Choroid plexus epithelial cell (primary cell): ENCODE measurements at regions not wholly inside any gene's neighbourhood (a gene's known extent, or its start where the extent isn't known, plus 50 kb on each side); places are given as distances from the start of the nearest gene placed in this dataset.

Experiments used
- DNase-seq: peaks from one replicate; pipeline ENCODE4 v3.0.0-alpha.2; 2010; ENCODE audit warnings: low read depth
- H3K4me3 ChIP-seq: 2 replicates; pipeline ENCODE4 v1.5.1; 2011; ENCODE audit warnings: low read depth, mild to moderate bottlenecking, control low read depth, low read length, moderate library complexity
- TF ChIP-seq, protein P1 (sequence below): conservative IDR thresholded peaks from 2 replicates; pipeline ENCODE4 v1.5.1; 2011; ENCODE audit warnings: low read depth, mild to moderate bottlenecking, control low read depth, inconsistent platforms, low read length, moderate library complexity

DNA sequence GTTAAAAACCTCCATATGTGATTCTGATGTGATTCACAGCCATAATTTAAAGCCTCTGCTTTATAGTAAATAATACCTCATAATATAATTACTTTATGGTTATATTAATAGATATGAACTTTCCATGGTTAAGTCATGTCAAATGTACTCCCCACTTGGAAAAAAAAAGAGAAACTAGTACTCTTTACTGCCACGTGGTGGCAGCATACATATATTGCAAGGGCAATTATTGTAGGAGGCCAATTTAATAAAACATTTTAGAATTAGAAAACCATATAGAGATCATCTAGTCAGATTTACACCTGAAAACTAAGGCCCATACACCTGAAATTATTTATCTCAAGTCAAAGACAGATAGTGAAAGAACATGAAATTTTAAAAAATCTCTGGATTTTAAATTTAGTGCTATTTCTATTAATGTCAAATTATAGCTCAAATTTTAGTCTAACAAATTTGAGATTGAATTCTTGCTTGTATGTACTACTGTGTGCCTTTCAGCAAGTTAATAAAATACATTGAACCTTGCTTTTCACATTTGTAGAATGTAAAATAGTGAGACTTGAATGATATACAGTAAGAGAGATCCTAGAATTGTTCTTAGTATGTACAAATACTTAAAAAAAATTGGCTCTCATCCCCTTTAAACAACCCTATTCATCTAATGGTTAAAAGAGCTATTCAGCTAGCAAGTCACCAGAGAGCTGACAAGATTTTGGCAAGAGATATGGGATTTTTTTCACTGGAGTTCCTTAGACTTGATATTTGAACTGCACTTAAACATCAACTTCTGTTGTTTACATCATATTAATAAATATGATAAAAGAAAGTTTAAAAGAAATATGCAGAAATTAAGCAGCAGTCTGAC is 603.8 kb downstream of the TLE4 start:
- TF ChIP-seq, protein P1, sequence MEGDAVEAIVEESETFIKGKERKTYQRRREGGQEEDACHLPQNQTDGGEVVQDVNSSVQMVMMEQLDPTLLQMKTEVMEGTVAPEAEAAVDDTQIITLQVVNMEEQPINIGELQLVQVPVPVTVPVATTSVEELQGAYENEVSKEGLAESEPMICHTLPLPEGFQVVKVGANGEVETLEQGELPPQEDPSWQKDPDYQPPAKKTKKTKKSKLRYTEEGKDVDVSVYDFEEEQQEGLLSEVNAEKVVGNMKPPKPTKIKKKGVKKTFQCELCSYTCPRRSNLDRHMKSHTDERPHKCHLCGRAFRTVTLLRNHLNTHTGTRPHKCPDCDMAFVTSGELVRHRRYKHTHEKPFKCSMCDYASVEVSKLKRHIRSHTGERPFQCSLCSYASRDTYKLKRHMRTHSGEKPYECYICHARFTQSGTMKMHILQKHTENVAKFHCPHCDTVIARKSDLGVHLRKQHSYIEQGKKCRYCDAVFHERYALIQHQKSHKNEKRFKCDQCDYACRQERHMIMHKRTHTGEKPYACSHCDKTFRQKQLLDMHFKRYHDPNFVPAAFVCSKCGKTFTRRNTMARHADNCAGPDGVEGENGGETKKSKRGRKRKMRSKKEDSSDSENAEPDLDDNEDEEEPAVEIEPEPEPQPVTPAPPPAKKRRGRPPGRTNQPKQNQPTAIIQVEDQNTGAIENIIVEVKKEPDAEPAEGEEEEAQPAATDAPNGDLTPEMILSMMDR = peak; percentile 62
- no peak overlapping the region for H3K4me3 ChIP-seq
- DNase-seq = peak; percentile 75

DNA sequence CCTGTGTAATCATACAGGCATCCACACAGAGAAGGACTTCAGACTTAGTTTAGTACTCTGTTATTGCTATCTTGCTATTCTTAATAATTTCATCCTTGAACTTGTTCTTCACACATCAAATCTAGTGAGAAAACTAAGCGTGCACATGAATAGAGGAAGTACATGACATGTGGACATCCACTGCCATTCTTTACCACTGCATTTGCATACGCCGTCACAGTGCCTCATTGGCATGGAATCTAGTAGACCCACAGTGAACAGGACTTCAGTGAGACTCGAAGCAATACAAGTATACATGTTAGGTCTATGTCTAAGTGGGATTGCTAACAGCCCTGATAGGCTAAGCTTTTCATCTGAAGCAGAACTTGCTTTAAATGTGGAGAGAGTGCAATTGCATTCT is 592.1 kb downstream of the TLE4 start:
- no peak for DNase-seq
- TF ChIP-seq, protein P1 = no peak
- no peak overlapping the region for H3K4me3 ChIP-seq

- DNase-seq = no peak
- H3K4me3 ChIP-seq = no peak overlapping the region
- TF ChIP-seq, protein P1 = no peak
Measured at GRCh38 chr9:80158554-80159170, 586.9 kb downstream of the TLE4 start.

- TF ChIP-seq, protein P1 = no peak
- no peak for DNase-seq
- no peak overlapping the region for H3K4me3 ChIP-seq
Measured at GRCh38 chr9:80158131-80158530, 586.4 kb downstream of the TLE4 start.

- H3K4me3 ChIP-seq = no peak overlapping the region
- TF ChIP-seq, protein P1 = no peak
- DNase-seq = peak; percentile 23
Measured at GRCh38 chr9:80157561-80157983, 585.8 kb downstream of the TLE4 start.

- no peak overlapping the region for H3K4me3 ChIP-seq
- TF ChIP-seq, protein P1 = no peak
- no peak for DNase-seq
Measured at GRCh38 chr9:80156756-80157472, 585.1 kb downstream of the TLE4 start.
